ENCODE measurements at regions not wholly inside any gene's neighbourhood (a gene's known extent, or its start where the extent isn't known, plus 50 kb on each side); places are given as distances from the start of the nearest gene placed in this dataset.

- TF ChIP-seq CTCF (conservative IDR thresholded peaks at IDR 0.05 in 1 of 2, IDR thresholded peaks at IDR 0.05 in 1 of 2; ENCODE audit: extremely low read depth in 1 of 2, insufficient read depth in 1 of 2, low read depth in 1 of 2, low read length in 2 of 2): no peak
- no peak for TF ChIP-seq EZH2 (IDR thresholded peaks at IDR 0.05; ENCODE audit: borderline replicate concordance, low read length)
These were observed 113.4 kb upstream of the CDK6 start for GRCh38 chr7:92949748-92950147.
